ENCODE measurements at regions not wholly inside any gene's neighbourhood (a gene's known extent, or its start where the extent isn't known, plus 50 kb on each side); places are given as distances from the start of the nearest gene placed in this dataset.

DNA sequence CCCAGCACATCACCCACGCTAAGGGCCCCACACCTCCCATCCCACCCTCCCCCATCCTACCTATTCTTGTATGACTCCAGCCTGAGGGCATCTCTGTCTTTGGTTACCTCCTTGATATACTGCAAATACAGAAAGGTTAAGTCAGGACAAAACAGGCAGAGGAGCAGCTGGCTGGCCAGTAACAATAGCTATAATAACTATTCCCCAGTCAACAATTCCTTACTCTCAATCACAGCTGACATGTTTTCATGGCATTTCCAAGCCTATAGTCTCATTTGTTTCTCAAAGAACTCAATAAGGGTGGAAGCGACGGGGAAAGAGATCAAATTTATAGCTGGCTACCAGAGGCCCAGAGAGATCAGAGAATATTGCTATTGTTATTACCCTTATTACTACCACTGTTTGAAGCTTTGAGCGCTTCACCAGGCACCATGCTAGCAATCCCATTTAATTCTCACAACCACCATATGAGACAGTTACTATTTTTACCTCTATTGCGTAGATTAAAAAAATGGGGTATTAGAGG is 93.0 kb upstream of the C2CD4B start:
- intact Hi-C loops (cut with micrococcal nuclease; ENCODE audit: unreplicated experiment), result no loop called here
- no peaks in the 10 kb centered on the region for H3K36me3 ChIP-seq (ENCODE audit: low read depth)
- TF ChIP-seq, protein P1, sequence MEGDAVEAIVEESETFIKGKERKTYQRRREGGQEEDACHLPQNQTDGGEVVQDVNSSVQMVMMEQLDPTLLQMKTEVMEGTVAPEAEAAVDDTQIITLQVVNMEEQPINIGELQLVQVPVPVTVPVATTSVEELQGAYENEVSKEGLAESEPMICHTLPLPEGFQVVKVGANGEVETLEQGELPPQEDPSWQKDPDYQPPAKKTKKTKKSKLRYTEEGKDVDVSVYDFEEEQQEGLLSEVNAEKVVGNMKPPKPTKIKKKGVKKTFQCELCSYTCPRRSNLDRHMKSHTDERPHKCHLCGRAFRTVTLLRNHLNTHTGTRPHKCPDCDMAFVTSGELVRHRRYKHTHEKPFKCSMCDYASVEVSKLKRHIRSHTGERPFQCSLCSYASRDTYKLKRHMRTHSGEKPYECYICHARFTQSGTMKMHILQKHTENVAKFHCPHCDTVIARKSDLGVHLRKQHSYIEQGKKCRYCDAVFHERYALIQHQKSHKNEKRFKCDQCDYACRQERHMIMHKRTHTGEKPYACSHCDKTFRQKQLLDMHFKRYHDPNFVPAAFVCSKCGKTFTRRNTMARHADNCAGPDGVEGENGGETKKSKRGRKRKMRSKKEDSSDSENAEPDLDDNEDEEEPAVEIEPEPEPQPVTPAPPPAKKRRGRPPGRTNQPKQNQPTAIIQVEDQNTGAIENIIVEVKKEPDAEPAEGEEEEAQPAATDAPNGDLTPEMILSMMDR (conservative IDR thresholded peaks at IDR 0.05), result no peak
- TF ChIP-seq EZH2 (IDR thresholded peaks at IDR 0.05; ENCODE audit: low read depth), result no peak
- CTCF ChIA-PET, result no interaction called here
- no TSS peak for BruUV-seq (replicated peaks)
- no peak overlapping the region for H2AFZ ChIP-seq
- H3K4me3 ChIP-seq, result no peak overlapping the region
- H3F3A ChIP-seq (ENCODE audit: insufficient read depth, low read depth), result no peaks in the 10 kb centered on the region
- no peaks in the 10 kb centered on the region for H3K9me2 ChIP-seq (ENCODE audit: insufficient read depth)
- no peaks in the 10 kb centered on the region for H3K4me1 ChIP-seq (replicated peaks; ENCODE audit: insufficient read depth)
- no peaks in the 10 kb centered on the region for H3K27me3 ChIP-seq (ENCODE audit: insufficient read depth, low read depth)
- H3K79me2 ChIP-seq (ENCODE audit: low read depth), result no peaks in the 10 kb centered on the region
- DNase-seq, result no peak
- no peak overlapping the region for H3K27ac ChIP-seq
- no peak overlapping the region for H3K4me2 ChIP-seq
- H3K9me3 ChIP-seq (ENCODE audit: insufficient read depth, low read depth), result no peaks in the 10 kb centered on the region; the same call in 1 of the 2 replicates
- POLR2A ChIA-PET (ENCODE audit: unreplicated experiment), result no interaction called here
- no peaks in the 10 kb centered on the region for H4K20me1 ChIP-seq (ENCODE audit: insufficient read depth)

DNA sequence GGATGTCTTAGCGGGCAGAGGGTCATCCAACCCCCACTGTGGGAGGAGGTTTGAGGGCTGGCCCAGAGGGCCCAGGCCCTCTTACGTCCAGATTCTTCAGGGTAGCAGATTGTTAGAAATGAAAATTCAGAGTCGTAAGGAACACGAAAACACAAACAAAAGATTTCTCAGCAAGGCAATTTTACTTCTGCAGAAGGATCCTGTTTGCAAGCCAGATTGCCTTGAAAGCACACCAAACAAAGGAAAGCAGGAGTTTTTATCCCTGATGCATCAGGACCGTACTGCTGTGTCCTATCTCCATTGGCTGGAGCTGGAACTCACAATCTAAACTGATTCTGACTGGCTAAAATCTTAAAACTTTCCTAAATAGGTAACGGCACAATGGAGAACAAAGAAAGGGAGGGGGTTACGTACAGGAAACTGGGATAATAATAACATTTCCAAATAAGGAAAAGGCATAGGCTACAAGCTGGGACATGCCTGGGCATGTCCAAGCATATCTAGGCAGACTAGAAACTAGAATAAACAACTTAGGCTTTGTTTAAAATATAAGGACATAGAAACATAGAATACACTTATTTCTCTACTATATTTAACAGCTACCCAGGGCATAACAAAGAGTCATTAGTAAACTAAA is 97.3 kb upstream of the C2CD4B start:
- no peak for DNase-seq
- Histone ChIP-seq H3K9me3 (ENCODE audit: insufficient read depth, low read depth) (no peaks in the 10 kb centered on the region; the same call in 1 of the 2 replicates), H3K36me3 (ENCODE audit: low read depth) (no peaks in the 10 kb centered on the region), H3K27ac (no peak overlapping the region), H3K27me3 (ENCODE audit: insufficient read depth, low read depth) (no peaks in the 10 kb centered on the region), H2AFZ (no peak overlapping the region), H3K4me2 (no peak overlapping the region), H3K79me2 (ENCODE audit: low read depth) (no peaks in the 10 kb centered on the region), H3K9me2 (ENCODE audit: insufficient read depth) (no peaks in the 10 kb centered on the region), H3K4me3 (no peak overlapping the region), H4K20me1 (ENCODE audit: insufficient read depth) (no peaks in the 10 kb centered on the region), H3K4me1 (replicated peaks; ENCODE audit: insufficient read depth) (no peaks in the 10 kb centered on the region), H3F3A (ENCODE audit: insufficient read depth, low read depth) (no peaks in the 10 kb centered on the region)
- ChIA-PET POLR2A (ENCODE audit: unreplicated experiment) (no interaction called here), CTCF (no interaction called here)
- BruUV-seq (replicated peaks), result no TSS peak
- intact Hi-C loops (cut with micrococcal nuclease; ENCODE audit: unreplicated experiment), result no loop called here
- TF ChIP-seq, protein P1 (conservative IDR thresholded peaks at IDR 0.05), result no peak
- TF ChIP-seq EZH2 (IDR thresholded peaks at IDR 0.05; ENCODE audit: low read depth), result no peak

DNA sequence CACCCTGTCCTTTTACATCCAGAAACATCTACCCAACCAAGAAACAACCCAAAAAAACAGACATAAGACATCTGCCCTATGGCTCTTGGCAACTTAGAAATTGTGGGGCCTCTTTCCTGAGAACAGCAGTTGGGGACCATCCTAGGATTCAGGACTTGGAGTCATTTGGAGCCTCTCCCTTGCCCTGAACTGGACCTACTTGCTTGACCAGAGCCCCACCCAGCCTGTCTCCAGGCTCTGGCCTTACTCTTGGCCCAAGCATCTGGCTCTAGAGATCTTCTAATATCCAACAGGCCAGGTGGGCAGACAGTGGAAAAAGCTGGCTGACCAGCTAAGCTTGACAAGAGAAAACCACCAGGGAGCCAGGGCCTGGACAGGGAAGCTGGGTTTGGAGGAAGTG is 99.1 kb upstream of the C2CD4B start:
- ChIA-PET CTCF (no interaction called here), POLR2A (ENCODE audit: unreplicated experiment) (no interaction called here)
- no peaks in the 10 kb centered on the region; the same call in 1 of the 2 replicates for H3K9me3 ChIP-seq (ENCODE audit: insufficient read depth, low read depth)
- H2AFZ ChIP-seq, result no peak overlapping the region
- no TSS peak for BruUV-seq (replicated peaks)
- no peaks in the 10 kb centered on the region for H3K27me3 ChIP-seq (ENCODE audit: insufficient read depth, low read depth)
- intact Hi-C loops (cut with micrococcal nuclease; ENCODE audit: unreplicated experiment), result no loop called here
- H4K20me1 ChIP-seq (ENCODE audit: insufficient read depth), result no peaks in the 10 kb centered on the region
- no peak overlapping the region for H3K4me2 ChIP-seq
- TF ChIP-seq EZH2 (IDR thresholded peaks at IDR 0.05; ENCODE audit: low read depth), result no peak
- TF ChIP-seq, protein P1 (conservative IDR thresholded peaks at IDR 0.05), result no peak
- no peaks in the 10 kb centered on the region for H3K9me2 ChIP-seq (ENCODE audit: insufficient read depth)
- no peaks in the 10 kb centered on the region for H3F3A ChIP-seq (ENCODE audit: insufficient read depth, low read depth)
- H3K4me3 ChIP-seq, result no peak overlapping the region
- no peaks in the 10 kb centered on the region for H3K4me1 ChIP-seq (replicated peaks; ENCODE audit: insufficient read depth)
- no peak for DNase-seq
- H3K27ac ChIP-seq, result no peak overlapping the region
- H3K36me3 ChIP-seq (ENCODE audit: low read depth), result no peaks in the 10 kb centered on the region
- no peaks in the 10 kb centered on the region for H3K79me2 ChIP-seq (ENCODE audit: low read depth)
